H9 (cell line): ENCODE measurements at regions not wholly inside any gene's neighbourhood (a gene's known extent, or its start where the extent isn't known, plus 50 kb on each side); places are given as distances from the start of the nearest gene placed in this dataset.

Source experiments
- DNase-seq: peaks from one replicate; pipeline ENCODE4 v3.0.0-alpha.2; 2017
- H2AFZ ChIP-seq: one replicate; pipeline ENCODE4 v1.6.1; 2013; ENCODE audit warnings: mild to moderate bottlenecking, low read length, control low read depth, moderate library complexity
- H2AK5ac ChIP-seq: 2 replicates; pipeline ENCODE4 v1.6.1; 2013; ENCODE audit warnings: low read length, control low read depth, mixed read lengths; ENCODE audit not compliant: insufficient read length
- H2BK120ac ChIP-seq: one replicate; pipeline ENCODE4 v1.6.1; 2013; ENCODE audit warnings: low read depth, mild to moderate bottlenecking, low read length, control low read depth, inconsistent platforms; ENCODE audit not compliant: poor library complexity, severe bottlenecking
- H2BK12ac ChIP-seq: 2 replicates; pipeline ENCODE4 v1.6.1; 2013; ENCODE audit warnings: low read length, control low read depth, mixed read lengths, low read depth; ENCODE audit not compliant: insufficient read length
- H2BK15ac ChIP-seq: 2 replicates; pipeline ENCODE4 v1.6.1; 2013; ENCODE audit warnings: low read depth, low read length, control low read depth
- H2BK20ac ChIP-seq: one replicate; pipeline ENCODE4 v1.6.1; 2013; ENCODE audit warnings: low read depth, mild to moderate bottlenecking, low read length, control low read depth, inconsistent platforms; ENCODE audit not compliant: poor library complexity, severe bottlenecking
- H2BK5ac ChIP-seq: 2 replicates; pipeline ENCODE4 v1.6.1; 2013; ENCODE audit warnings: low read length, control low read depth, mixed read lengths; ENCODE audit not compliant: insufficient read length
- H3K14ac ChIP-seq: 2 replicates; pipeline ENCODE4 v1.6.1; 2013; ENCODE audit warnings: low read length, control low read depth; ENCODE audit not compliant: insufficient read depth
- H3K18ac ChIP-seq: 2 replicates; pipeline ENCODE4 v1.6.1; 2013; ENCODE audit warnings: low read depth, mild to moderate bottlenecking, mixed read lengths, low read length, control low read depth; ENCODE audit not compliant: insufficient read length
- H3K23ac ChIP-seq: 2 replicates; pipeline ENCODE4 v1.6.1; 2013; ENCODE audit warnings: low read length, control low read depth, mixed read lengths, low read depth; ENCODE audit not compliant: insufficient read length
- H3K23me2 ChIP-seq: 2 replicates; pipeline ENCODE4 v1.6.1; 2013; ENCODE audit warnings: low read depth, mild to moderate bottlenecking, mixed read lengths, low read length, control low read depth; ENCODE audit not compliant: insufficient read length, poor library complexity, severe bottlenecking
- H3K27ac ChIP-seq: 2 replicates; pipeline ENCODE4 v1.5.1; 2013; ENCODE audit warnings: low read length, control low read depth, mixed read lengths, low read depth; ENCODE audit not compliant: insufficient read length
- H3K27me3 ChIP-seq: 2 replicates; pipeline ENCODE4 v1.6.1; 2013; ENCODE audit warnings: low read length, control low read depth, inconsistent platforms; ENCODE audit not compliant: insufficient read depth
- H3K4ac ChIP-seq: 2 replicates; pipeline ENCODE4 v1.6.1; 2013; ENCODE audit warnings: low read depth, mild to moderate bottlenecking, control low read depth, inconsistent platforms, low read length, moderate library complexity
- H3K4me1 ChIP-seq: 2 replicates; pipeline ENCODE4 v1.6.1; 2013; ENCODE audit warnings: low read length, control low read depth, inconsistent platforms; ENCODE audit not compliant: insufficient read depth
- H3K4me2 ChIP-seq: 2 replicates; pipeline ENCODE4 v1.6.1; 2013; ENCODE audit warnings: low read length, control low read depth, mixed read lengths; ENCODE audit not compliant: insufficient read length, insufficient read depth
- H3K56ac ChIP-seq: 2 replicates; pipeline ENCODE4 v1.6.1; 2013; ENCODE audit warnings: low read depth, mild to moderate bottlenecking, mixed read lengths, low read length, control low read depth; ENCODE audit not compliant: insufficient read length
- H3K79me1 ChIP-seq: 2 replicates; pipeline ENCODE4 v1.6.1; 2013; ENCODE audit warnings: low read depth, mild to moderate bottlenecking, moderate library complexity, low read length, control low read depth, inconsistent platforms; ENCODE audit not compliant: insufficient read depth, poor library complexity, severe bottlenecking
- H3K79me2 ChIP-seq: 2 replicates; pipeline ENCODE4 v1.6.1; 2013; ENCODE audit warnings: low read length, control low read depth, inconsistent platforms; ENCODE audit not compliant: insufficient read depth
- H3K9ac ChIP-seq: 2 replicates; pipeline ENCODE4 v1.6.1; 2013; ENCODE audit warnings: low read length, control low read depth, mixed read lengths; ENCODE audit not compliant: insufficient read length; ENCODE audit errors: extremely low read depth
- H3K9me3 ChIP-seq: one replicate; pipeline ENCODE4 v1.6.1; 2013; ENCODE audit warnings: low read depth, low read length, inconsistent platforms; ENCODE audit not compliant: control insufficient read depth
- H3T11ph ChIP-seq: one replicate; pipeline ENCODE4 v1.6.1; 2013; ENCODE audit warnings: mild to moderate bottlenecking, low read length, control low read depth, inconsistent platforms
- H4K20me1 ChIP-seq: one replicate; pipeline ENCODE4 v1.6.1; 2013; ENCODE audit not compliant: control insufficient read depth, insufficient read length, insufficient read depth
- H4K5ac ChIP-seq: 2 replicates; pipeline ENCODE4 v1.6.1; 2013; ENCODE audit warnings: low read depth, mild to moderate bottlenecking, mixed read lengths, low read length, control low read depth; ENCODE audit not compliant: insufficient read length
- H4K8ac ChIP-seq: replicated peaks from 2 replicates; pipeline ENCODE4 v1.6.1; 2013; ENCODE audit warnings: low read length, control low read depth, mixed read lengths, low read depth; ENCODE audit not compliant: insufficient read length
- H4K91ac ChIP-seq: 2 replicates; pipeline ENCODE4 v1.6.1; 2013; ENCODE audit warnings: low read depth, mild to moderate bottlenecking, moderate library complexity, mixed read lengths, low read length, control low read depth; ENCODE audit not compliant: insufficient read length
- H3K27ac Mint-ChIP-seq, 3 experiments: 2 replicates in 2 of 3; 3 replicates in 1 of 3; pipeline ENCODE4 v1.8.0; 2020 to 2021; ENCODE audit warnings: mixed read lengths in 3 of 3, mild to moderate bottlenecking in 1 of 3, moderate library complexity in 1 of 3
- H3K27me3 Mint-ChIP-seq: 2 replicates; pipeline ENCODE4 v1.8.0; 2021; ENCODE audit warnings: low read depth, mild to moderate bottlenecking, moderate library complexity, mixed read lengths
- H3K36me3 Mint-ChIP-seq, 3 experiments: 2 replicates in 2 of 3; 3 replicates in 1 of 3; pipeline ENCODE4 v1.8.0; 2020 to 2021; ENCODE audit warnings: low read depth in 3 of 3, mixed read lengths in 3 of 3; ENCODE audit not compliant: insufficient read depth in 1 of 3
- H3K4me1 Mint-ChIP-seq, 2 experiments: 2 replicates each; pipeline ENCODE4 v1.8.0; 2020; ENCODE audit warnings: mixed read lengths in 2 of 2
- H3K4me3 Mint-ChIP-seq, 2 experiments: 2 replicates in 1 of 2; 3 replicates in 1 of 2; pipeline ENCODE4 v1.8.0; 2020 to 2021; ENCODE audit warnings: mild to moderate bottlenecking in 2 of 2, mixed read lengths in 2 of 2, moderate library complexity in 1 of 2
- H3K9me3 Mint-ChIP-seq, 2 experiments: 2 replicates in 1 of 2; 3 replicates in 1 of 2; pipeline ENCODE4 v1.8.0; 2020; ENCODE audit warnings: mild to moderate bottlenecking in 2 of 2, mixed read lengths in 2 of 2, moderate library complexity in 1 of 2
- CTCF ChIP-seq: fragments of 200-600 bp; sonication (generic); conservative IDR thresholded peaks from 3 replicates; pipeline ENCODE4 v1.8.0; 2021; ENCODE audit warnings: antibody characterized with exemption, mild to moderate bottlenecking
- WGBS: extraction: QIAGEN DNeasy Blood & Tissue Kit; methylation state at CpG from one replicate; pipeline ENCODE4 v1.1.7; 2013; ENCODE audit warnings: missing lambda C conversion rate, low lambda C conversion rate, mixed read lengths; ENCODE audit not compliant: insufficient read length; ENCODE audit errors: extremely low coverage; 5-methylcytosine and 5-hydroxymethylcytosine counted together

- Histone ChIP-seq H2BK20ac (no peak overlapping the region), H2BK12ac (no peak overlapping the region), H3K4ac (no peak overlapping the region), H3K9ac (no peak overlapping the region), H3K27me3 (no peaks in the 10 kb centered on the region), H3K4me2 (no peak overlapping the region), H2AFZ (no peak overlapping the region), H4K20me1 (no peaks in the 10 kb centered on the region), H2BK120ac (no peak overlapping the region), H3K56ac (no peak overlapping the region), H3K79me2 (no peaks in the 10 kb centered on the region), H3K23me2 (no peaks in the 10 kb centered on the region), H3K23ac (no peak overlapping the region), H3K9me3 (no peaks in the 10 kb centered on the region), H3K4me1 (no peaks in the 10 kb centered on the region), H2AK5ac (no peak overlapping the region), H2BK15ac (no peak overlapping the region), H2BK5ac (no peak overlapping the region), H3K79me1 (no peaks in the 10 kb centered on the region), H4K8ac (no peak overlapping the region), H3K27ac (no peak overlapping the region), H3K14ac (no peak overlapping the region), H4K91ac (no peak overlapping the region), H4K5ac (no peak overlapping the region), H3K18ac (no peak overlapping the region), H3T11ph (no peak overlapping the region)
- no peak overlapping the region for H3K27ac Mint-ChIP-seq
- H3K4me1 Mint-ChIP-seq, result no peaks in the 10 kb centered on the region
- TF ChIP-seq CTCF, result no peak
- H3K27me3 Mint-ChIP-seq, result no peaks in the 10 kb centered on the region
- WGBS, result no CpG with 5 or more reads among the region's 4 CpGs
- DNase-seq, result no peak
- peaks cover 0 to 3% of the 10 kb centered on the region in 2 experiments; a peak in 1 of 5 replicates for H3K9me3 Mint-ChIP-seq
- H3K36me3 Mint-ChIP-seq, result no peaks in the 10 kb centered on the region
- no peak overlapping the region for H3K4me3 Mint-ChIP-seq
Measured at GRCh38 chr7:46191776-46192175, 270.7 kb upstream of the IGFBP3 start.
